ENCODE measurements at regions not wholly inside any gene's neighbourhood (a gene's known extent, or its start where the extent isn't known, plus 50 kb on each side); places are given as distances from the start of the nearest gene placed in this dataset.

DNA sequence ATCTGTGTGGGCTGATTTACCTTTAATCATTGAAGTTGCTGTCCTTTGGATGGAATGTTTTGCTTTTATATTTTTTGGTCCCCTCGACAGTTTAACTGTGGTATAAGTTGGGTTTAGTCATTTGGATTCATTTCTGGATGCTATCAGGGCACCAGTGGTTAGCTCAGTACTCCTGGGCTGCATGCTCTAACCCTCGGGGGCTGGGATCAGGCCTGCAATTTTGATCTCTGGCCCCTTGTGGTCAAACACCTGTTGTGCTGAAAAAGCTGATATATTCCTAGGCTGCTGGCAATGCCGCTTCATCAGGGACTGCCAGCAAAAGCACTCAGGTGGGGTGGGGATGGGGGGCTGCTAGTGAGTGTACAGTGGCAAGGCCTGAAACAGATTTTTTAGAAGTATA lies 440.4 kb upstream of the RIOK2 start:
- DNase-seq (ENCODE audit: low read depth) = no peak
- H3K4me3 ChIP-seq (ENCODE audit: low read length) = no peak overlapping the region
- TF ChIP-seq, protein P1, sequence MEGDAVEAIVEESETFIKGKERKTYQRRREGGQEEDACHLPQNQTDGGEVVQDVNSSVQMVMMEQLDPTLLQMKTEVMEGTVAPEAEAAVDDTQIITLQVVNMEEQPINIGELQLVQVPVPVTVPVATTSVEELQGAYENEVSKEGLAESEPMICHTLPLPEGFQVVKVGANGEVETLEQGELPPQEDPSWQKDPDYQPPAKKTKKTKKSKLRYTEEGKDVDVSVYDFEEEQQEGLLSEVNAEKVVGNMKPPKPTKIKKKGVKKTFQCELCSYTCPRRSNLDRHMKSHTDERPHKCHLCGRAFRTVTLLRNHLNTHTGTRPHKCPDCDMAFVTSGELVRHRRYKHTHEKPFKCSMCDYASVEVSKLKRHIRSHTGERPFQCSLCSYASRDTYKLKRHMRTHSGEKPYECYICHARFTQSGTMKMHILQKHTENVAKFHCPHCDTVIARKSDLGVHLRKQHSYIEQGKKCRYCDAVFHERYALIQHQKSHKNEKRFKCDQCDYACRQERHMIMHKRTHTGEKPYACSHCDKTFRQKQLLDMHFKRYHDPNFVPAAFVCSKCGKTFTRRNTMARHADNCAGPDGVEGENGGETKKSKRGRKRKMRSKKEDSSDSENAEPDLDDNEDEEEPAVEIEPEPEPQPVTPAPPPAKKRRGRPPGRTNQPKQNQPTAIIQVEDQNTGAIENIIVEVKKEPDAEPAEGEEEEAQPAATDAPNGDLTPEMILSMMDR (conservative IDR thresholded peaks at IDR 0.05; ENCODE audit: low read depth, low read length) = no peak

DNA sequence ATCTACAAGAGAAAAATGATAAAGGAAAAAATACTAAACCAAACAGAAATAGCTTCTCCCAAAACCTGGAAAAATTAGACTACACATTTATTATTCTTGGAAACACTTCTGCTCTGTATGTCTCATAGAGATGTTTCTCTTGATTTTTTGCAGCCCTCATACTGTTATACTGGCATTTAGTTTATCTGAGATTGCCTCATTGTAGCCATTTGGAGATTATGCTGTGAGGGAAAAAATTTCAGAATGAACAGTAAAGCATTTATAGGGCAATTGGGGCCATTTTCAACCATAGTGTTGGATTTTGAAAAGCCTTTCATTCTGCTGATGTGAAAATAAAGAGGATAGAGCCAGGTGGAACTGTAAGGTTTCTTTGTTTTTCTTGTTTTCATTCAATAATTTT lies 441.8 kb upstream of the RIOK2 start:
- no peak for DNase-seq (ENCODE audit: low read depth)
- TF ChIP-seq, protein P1 (conservative IDR thresholded peaks at IDR 0.05; ENCODE audit: low read depth, low read length) = no peak
- no peak overlapping the region for H3K4me3 ChIP-seq (ENCODE audit: low read length)

DNA sequence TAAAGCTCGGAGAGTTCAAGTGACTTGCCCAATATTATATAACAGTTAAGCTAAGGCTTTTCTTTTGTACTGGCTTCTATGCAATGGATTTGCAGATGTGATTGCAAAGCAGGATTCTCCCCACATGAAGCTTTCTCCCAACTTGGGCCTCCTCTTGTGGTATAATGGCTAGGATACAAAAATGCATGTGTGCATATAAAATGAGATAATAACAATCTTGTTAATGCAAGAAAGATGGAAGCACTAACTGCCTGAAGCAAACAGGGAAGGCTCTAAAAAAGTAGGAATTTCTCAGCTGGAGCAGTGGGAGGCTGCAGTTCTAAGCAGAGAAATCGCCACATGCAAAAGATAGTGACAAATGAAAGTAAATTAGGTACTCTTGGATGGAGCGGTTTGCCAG lies 444.2 kb upstream of the RIOK2 start:
- DNase-seq (ENCODE audit: low read depth) = no peak
- H3K4me3 ChIP-seq (ENCODE audit: low read length) = no peak overlapping the region
- TF ChIP-seq, protein P1 (conservative IDR thresholded peaks at IDR 0.05; ENCODE audit: low read depth, low read length) = no peak

DNA sequence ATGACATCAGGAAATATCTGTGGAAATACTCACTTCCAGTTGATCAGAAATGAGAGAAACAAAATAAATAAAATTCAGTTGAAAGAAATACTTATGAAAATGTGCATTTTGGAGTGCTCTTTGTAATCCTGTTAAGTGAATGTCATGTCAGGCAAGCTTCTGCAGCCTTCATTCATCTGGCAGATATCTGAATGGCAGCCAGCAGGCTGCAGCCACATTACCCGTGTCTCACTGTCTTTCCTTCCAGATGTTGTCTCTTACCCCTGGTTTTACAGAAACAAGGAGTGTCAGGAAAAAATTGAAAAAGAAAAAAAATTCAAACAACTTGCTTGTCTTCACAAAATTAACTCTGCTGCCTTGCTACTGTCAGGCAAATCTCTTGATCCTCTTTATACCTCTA lies 445.0 kb upstream of the RIOK2 start:
- H3K4me3 ChIP-seq (ENCODE audit: low read length) = no peak overlapping the region
- TF ChIP-seq, protein P1 (conservative IDR thresholded peaks at IDR 0.05; ENCODE audit: low read depth, low read length) = no peak
- no peak for DNase-seq (ENCODE audit: low read depth)

DNA sequence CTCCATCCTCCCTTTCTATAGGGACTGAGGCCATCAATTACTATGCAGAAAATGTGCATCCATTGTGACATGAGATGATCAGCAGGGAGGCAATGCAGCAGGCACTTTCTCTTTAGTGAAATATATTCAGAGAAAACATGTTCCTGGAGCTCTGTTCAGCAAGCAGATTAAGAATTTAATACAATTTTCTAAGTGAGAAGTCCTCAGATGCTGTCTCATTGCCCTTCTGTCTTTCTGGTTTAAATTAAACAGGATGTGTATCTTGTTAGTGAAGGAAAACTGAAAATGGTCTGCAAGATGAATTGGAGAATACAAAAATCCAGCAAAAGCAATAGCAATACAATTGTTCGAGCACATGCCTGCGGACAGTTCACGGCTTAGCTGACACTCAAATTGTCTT lies 445.8 kb upstream of the RIOK2 start:
- DNase-seq (ENCODE audit: low read depth) = no peak
- TF ChIP-seq, protein P1 (conservative IDR thresholded peaks at IDR 0.05; ENCODE audit: low read depth, low read length) = no peak
- H3K4me3 ChIP-seq (ENCODE audit: low read length) = no peak overlapping the region

DNA sequence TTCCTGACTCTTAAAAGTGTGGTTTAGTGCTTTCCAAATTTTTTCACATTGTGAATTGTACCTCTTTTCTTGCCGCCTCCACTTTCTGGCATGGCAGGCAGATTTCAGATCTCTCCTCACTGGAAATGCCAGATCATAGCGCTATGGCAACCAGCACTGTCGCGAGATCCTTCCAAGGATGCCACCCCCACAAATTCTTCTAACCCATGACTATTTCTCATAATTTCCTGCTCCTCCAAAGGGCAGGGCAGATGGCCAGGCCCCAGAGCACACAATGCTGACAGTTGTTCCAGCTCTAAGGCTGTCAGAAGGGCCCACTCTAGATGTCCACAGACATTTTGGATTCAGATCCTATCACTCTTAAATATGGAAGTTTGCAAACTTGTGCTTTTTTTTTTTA lies 446.2 kb upstream of the RIOK2 start:
- TF ChIP-seq, protein P1 (conservative IDR thresholded peaks at IDR 0.05; ENCODE audit: low read depth, low read length) = no peak
- peak; percentile 27 for DNase-seq (ENCODE audit: low read depth)
- no peak overlapping the region for H3K4me3 ChIP-seq (ENCODE audit: low read length)

DNA sequence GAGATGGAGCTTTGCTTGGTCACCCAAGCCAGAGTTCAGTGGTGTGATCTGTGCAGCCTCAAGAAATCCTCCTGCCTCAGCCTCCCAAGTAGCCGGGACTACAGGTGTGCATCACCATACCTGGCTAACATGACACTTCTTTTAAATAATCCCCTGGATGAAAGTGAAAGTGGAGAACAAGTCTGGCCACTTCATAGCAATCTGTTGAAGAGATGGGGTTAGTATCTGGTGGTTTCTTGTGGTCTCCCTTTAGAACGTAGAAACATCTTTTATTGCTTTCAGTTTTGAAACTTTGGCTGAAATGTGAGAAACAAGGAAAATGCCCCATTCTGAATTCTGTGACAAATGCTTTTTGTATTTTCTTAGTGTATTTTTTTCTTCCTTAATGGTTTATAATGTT lies 452.5 kb upstream of the RIOK2 start:
- TF ChIP-seq, protein P1 (conservative IDR thresholded peaks at IDR 0.05; ENCODE audit: low read depth, low read length) = no peak
- no peak for DNase-seq (ENCODE audit: low read depth)
- H3K4me3 ChIP-seq (ENCODE audit: low read length) = no peak overlapping the region

Measured in retinal pigment epithelial cell (primary cell).